WI38 (cell line): ENCODE measurements at regions not wholly inside any gene's neighbourhood (a gene's known extent, or its start where the extent isn't known, plus 50 kb on each side); places are given as distances from the start of the nearest gene placed in this dataset.
"Not testable (repeated sequence)": the region's sequence is repeated elsewhere in the genome, so short reads cannot be mapped to it uniquely, and the experiment has no call there.

Experiments
- H3K4me3 ChIP-seq: 2 replicates; pipeline ENCODE4 v1.5.1; 2011; ENCODE audit warnings: low read depth, mild to moderate bottlenecking, control low read depth, low read length
- CTCF ChIP-seq: IDR thresholded peaks from 2 replicates; pipeline ENCODE4 v1.5.1; 2012; ENCODE audit warnings: low read depth, mild to moderate bottlenecking, control low read depth, low read length

- TF ChIP-seq CTCF: no peak
- H3K4me3 ChIP-seq: no peak overlapping the region
Measured at GRCh38 chr20:41690702-41691101, 72.5 kb upstream of the CHD6 start.

GRCh38 chr20:41686961-41687360 is 68.8 kb upstream of the CHD6 start:
- TF ChIP-seq CTCF: no peak
- H3K4me3 ChIP-seq: no peak overlapping the region

- not testable (repeated sequence) for H3K4me3 ChIP-seq
Measured at GRCh38 chr20:41685145-41685544, 67.0 kb upstream of the CHD6 start.

GRCh38 chr20:41678799-41679198 is 60.6 kb upstream of the CHD6 start:
- TF ChIP-seq CTCF: no peak
- no peak overlapping the region for H3K4me3 ChIP-seq

- TF ChIP-seq CTCF: no peak
- no peak overlapping the region for H3K4me3 ChIP-seq
Measured at GRCh38 chr20:41672282-41672681, 54.1 kb upstream of the CHD6 start.

GRCh38 chr20:41671143-41671542 is 53.0 kb upstream of the CHD6 start:
- TF ChIP-seq CTCF: no peak

GRCh38 chr20:41670631-41671030 is 52.5 kb upstream of the CHD6 start:
- no peak for TF ChIP-seq CTCF
- H3K4me3 ChIP-seq: no peak overlapping the region

More at GRCh38 chr20:41671143-41671542, 53.0 kb upstream of the CHD6 start:
- H3K4me3 ChIP-seq: no peak overlapping the region

- TF ChIP-seq CTCF: no peak
- no peak overlapping the region for H3K4me3 ChIP-seq
Measured at GRCh38 chr20:41669708-41670263, 51.6 kb upstream of the CHD6 start.
